BJ (cell line): ENCODE measurements at regions not wholly inside any gene's neighbourhood (a gene's known extent, or its start where the extent isn't known, plus 50 kb on each side); places are given as distances from the start of the nearest gene placed in this dataset.

Source experiments
- CTCF ChIA-PET: fragments of 350-600 bp; formaldehyde crosslinking; extraction: SDS; loops from one replicate; lab custom pipeline; 2021; ENCODE audit warnings: antibody characterized with exemption, inconsistent platforms; lab: Yijun Ruan, JAX
- POLR2A ChIA-PET: fragments of 300-600 bp; sonication (Branson Sonifier 250); formaldehyde crosslinking; extraction: SDS; loops from one replicate; lab custom pipeline; 2021; ENCODE audit warnings: antibody characterized with exemption; lab: Charles Lee
- DNase-seq: peaks from one replicate; pipeline ENCODE4 v3.0.0-alpha.2; 2011; ENCODE audit warnings: low read depth
- H3K27me3 ChIP-seq: 2 replicates; pipeline ENCODE4 v1.6.0; 2011; ENCODE audit warnings: low read length; ENCODE audit not compliant: control insufficient read depth, insufficient read depth
- H3K36me3 ChIP-seq: 2 replicates; pipeline ENCODE4 v1.5.1; 2011; ENCODE audit warnings: low read length; ENCODE audit not compliant: control insufficient read depth, insufficient read depth
- H3K4me3 ChIP-seq: 2 replicates; pipeline ENCODE4 v1.5.1; 2011; ENCODE audit warnings: low read depth, mild to moderate bottlenecking, control low read depth, low read length
- TF ChIP-seq, protein P1 (sequence below): IDR thresholded peaks from 2 replicates; pipeline ENCODE4 v1.5.1; 2011; ENCODE audit warnings: low read depth, mild to moderate bottlenecking, control low read depth, inconsistent platforms, low read length, moderate library complexity; ENCODE audit not compliant: insufficient read depth

- Histone ChIP-seq H3K27me3 (no peaks in the 10 kb centered on the region), H3K36me3 (no peaks in the 10 kb centered on the region), H3K4me3 (no peak overlapping the region)
- ChIA-PET POLR2A (no interaction called here), CTCF (no interaction called here)
- TF ChIP-seq, protein P1, sequence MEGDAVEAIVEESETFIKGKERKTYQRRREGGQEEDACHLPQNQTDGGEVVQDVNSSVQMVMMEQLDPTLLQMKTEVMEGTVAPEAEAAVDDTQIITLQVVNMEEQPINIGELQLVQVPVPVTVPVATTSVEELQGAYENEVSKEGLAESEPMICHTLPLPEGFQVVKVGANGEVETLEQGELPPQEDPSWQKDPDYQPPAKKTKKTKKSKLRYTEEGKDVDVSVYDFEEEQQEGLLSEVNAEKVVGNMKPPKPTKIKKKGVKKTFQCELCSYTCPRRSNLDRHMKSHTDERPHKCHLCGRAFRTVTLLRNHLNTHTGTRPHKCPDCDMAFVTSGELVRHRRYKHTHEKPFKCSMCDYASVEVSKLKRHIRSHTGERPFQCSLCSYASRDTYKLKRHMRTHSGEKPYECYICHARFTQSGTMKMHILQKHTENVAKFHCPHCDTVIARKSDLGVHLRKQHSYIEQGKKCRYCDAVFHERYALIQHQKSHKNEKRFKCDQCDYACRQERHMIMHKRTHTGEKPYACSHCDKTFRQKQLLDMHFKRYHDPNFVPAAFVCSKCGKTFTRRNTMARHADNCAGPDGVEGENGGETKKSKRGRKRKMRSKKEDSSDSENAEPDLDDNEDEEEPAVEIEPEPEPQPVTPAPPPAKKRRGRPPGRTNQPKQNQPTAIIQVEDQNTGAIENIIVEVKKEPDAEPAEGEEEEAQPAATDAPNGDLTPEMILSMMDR: no peak
- DNase-seq: no peak
These were observed 228.8 kb upstream of the P2RY1 start for GRCh38 chr3:152606146-152606545.

DNA sequence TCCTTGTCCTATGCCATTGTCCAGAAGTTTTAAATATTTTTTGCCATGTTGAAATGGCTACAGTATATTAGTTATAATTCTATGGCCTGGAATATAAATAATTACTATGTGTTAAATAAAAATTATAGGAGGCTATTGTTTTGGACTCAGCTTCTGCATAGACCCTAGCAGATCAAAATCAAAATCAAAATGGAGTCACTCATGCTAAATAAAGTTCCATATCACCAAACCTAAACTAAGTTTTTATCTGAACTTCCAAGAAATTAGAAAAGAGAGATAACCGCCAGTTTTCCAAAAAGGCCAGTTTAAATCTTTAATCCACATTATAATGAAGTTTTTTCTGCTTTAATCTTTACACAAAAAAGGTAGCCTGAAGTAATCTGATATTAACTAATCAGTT lies 227.8 kb upstream of the P2RY1 start:
- ChIA-PET CTCF (no interaction called here), POLR2A (no interaction called here)
- Histone ChIP-seq H3K4me3 (no peak overlapping the region), H3K27me3 (no peaks in the 10 kb centered on the region), H3K36me3 (no peaks in the 10 kb centered on the region)
- TF ChIP-seq, protein P1: no peak
- no peak for DNase-seq

GRCh38 chr3:152608696-152609594 lies 226.0 kb upstream of the P2RY1 start:
- TF ChIP-seq, protein P1: no peak
- H3K4me3 ChIP-seq: no peak overlapping the region
- H3K27me3 ChIP-seq: no peaks in the 10 kb centered on the region
- no peak for DNase-seq
- no peaks in the 10 kb centered on the region for H3K36me3 ChIP-seq
- ChIA-PET CTCF (no interaction called here), POLR2A (no interaction called here)

- TF ChIP-seq, protein P1: no peak
- Histone ChIP-seq H3K27me3 (no peaks in the 10 kb centered on the region), H3K36me3 (no peaks in the 10 kb centered on the region), H3K4me3 (no peak overlapping the region)
- no peak for DNase-seq
- POLR2A ChIA-PET: no interaction called here
- CTCF ChIA-PET: interaction anchor here (0.6 kb wide), 1 partner anchor 14 kb away, joined by 3 read pairs; no protein-coding TSS in a partner anchor
These were observed 225.0 kb upstream of the P2RY1 start for GRCh38 chr3:152609891-152610290.

- ChIA-PET CTCF (no interaction called here), POLR2A (no interaction called here)
- H3K27me3 ChIP-seq: no peaks in the 10 kb centered on the region
- H3K36me3 ChIP-seq: no peaks in the 10 kb centered on the region
- DNase-seq: no peak
- TF ChIP-seq, protein P1: no peak
- H3K4me3 ChIP-seq: no peak overlapping the region
These were observed 224.3 kb upstream of the P2RY1 start for GRCh38 chr3:152610622-152611021.
